CD14-positive monocyte (primary cell): ENCODE measurements at regions not wholly inside any gene's neighbourhood (a gene's known extent, or its start where the extent isn't known, plus 50 kb on each side); places are given as distances from the start of the nearest gene placed in this dataset.

Experiments used
- DNase-seq, 3 donors: peaks; one replicate each; pipeline ENCODE4 v3.0.0-alpha.2; 2011 to 2022
- H2AFZ ChIP-seq: 2 replicates; pipeline ENCODE4 v1.6.0; 2012; ENCODE audit warnings: mild to moderate bottlenecking, low read depth, low read length, inconsistent platforms; ENCODE audit not compliant: insufficient read depth, poor library complexity, severe bottlenecking
- H3K27ac ChIP-seq, 2 donors: 1 replicate in 1 of 2; 2 replicates in 1 of 2; pipeline ENCODE4 v1.5.1; 2012 to 2013; ENCODE audit warnings: low read length in 2 of 2, control low read depth in 1 of 2, inconsistent platforms in 1 of 2, low read depth in 1 of 2, mild to moderate bottlenecking in 1 of 2
- H3K27me3 ChIP-seq, 2 donors: one replicate each; pipeline versions ENCODE4 v1.6.0 to v1.6.1; 2011 to 2013; ENCODE audit warnings: low read length in 2 of 2; ENCODE audit not compliant: control insufficient read depth in 2 of 2, insufficient read depth in 2 of 2
- H3K36me3 ChIP-seq, 2 donors: replicated peaks in 1 of 2; 1 replicate in 1 of 2; 2 replicates in 1 of 2; pipeline versions ENCODE4 v1.5.1 to v1.6.1; 2012 to 2013; ENCODE audit warnings: low read length in 2 of 2, control low read depth in 1 of 2, inconsistent platforms in 1 of 2, mild to moderate bottlenecking in 1 of 2; ENCODE audit not compliant: insufficient read depth in 2 of 2, control insufficient read depth in 1 of 2
- H3K4me1 ChIP-seq, 2 donors: 1 replicate in 1 of 2; 2 replicates in 1 of 2; pipeline versions ENCODE4 v1.5.1 to v1.6.1; 2012 to 2013; ENCODE audit warnings: low read length in 2 of 2, control low read depth in 1 of 2, inconsistent platforms in 1 of 2, mild to moderate bottlenecking in 1 of 2, moderate library complexity in 1 of 2; ENCODE audit not compliant: insufficient read depth in 2 of 2, control insufficient read depth in 1 of 2
- H3K4me2 ChIP-seq: replicated peaks from 2 replicates; pipeline ENCODE3; 2012; ENCODE audit warnings: low read length, moderate library complexity, mild to moderate bottlenecking; ENCODE audit not compliant: poor library complexity, severe bottlenecking; ENCODE audit errors: extremely low read depth
- H3K4me3 ChIP-seq, 3 experiments: fragments of 200-600 bp in 1 of 3; sonication (generic) in 1 of 3; replicated peaks in 1 of 3; 1 replicate in 2 of 3; 2 replicates in 1 of 3; pipeline ENCODE4 v1.5.1; 2011 to 2013; ENCODE audit warnings: low read length in 3 of 3, mild to moderate bottlenecking in 3 of 3, control low read depth in 2 of 3, low read depth in 2 of 3, inconsistent platforms in 1 of 3, moderate library complexity in 1 of 3
- H3K79me2 ChIP-seq: 2 replicates; pipeline ENCODE4 v1.6.0; 2012; ENCODE audit warnings: mild to moderate bottlenecking, control low read depth, inconsistent platforms, low read length, moderate library complexity; ENCODE audit not compliant: insufficient read depth
- H3K9ac ChIP-seq: 2 replicates; pipeline ENCODE4 v1.6.0; 2017; ENCODE audit warnings: low read length, mild to moderate bottlenecking; ENCODE audit not compliant: insufficient read depth, poor library complexity, severe bottlenecking
- H3K9me3 ChIP-seq, 2 donors: replicated peaks in 1 of 2; 1 replicate in 1 of 2; 2 replicates in 1 of 2; pipeline versions ENCODE4 v1.5.1 to v1.6.1; 2012 to 2013; ENCODE audit warnings: low read length in 2 of 2, control low read depth in 1 of 2; ENCODE audit not compliant: control insufficient read depth in 1 of 2, insufficient read depth in 1 of 2
- H4K20me1 ChIP-seq: 2 replicates; pipeline ENCODE4 v1.6.0; 2012; ENCODE audit warnings: mild to moderate bottlenecking, low read length, control low read depth, moderate library complexity; ENCODE audit not compliant: insufficient read depth
- H3K27ac Mint-ChIP-seq, 7 donors: one replicate each; pipeline ENCODE4 v1.8.0; 2020; ENCODE audit warnings: mild to moderate bottlenecking in 7 of 7, mixed read lengths in 7 of 7, moderate library complexity in 6 of 7, inconsistent platforms in 2 of 7
- H3K27me3 Mint-ChIP-seq, 3 donors: one replicate each; pipeline ENCODE4 v1.8.0; 2021 to 2022; ENCODE audit warnings: low read depth in 3 of 3, mild to moderate bottlenecking in 3 of 3, mixed read lengths in 3 of 3, moderate library complexity in 3 of 3, inconsistent platforms in 1 of 3
- H3K36me3 Mint-ChIP-seq, 2 donors: one replicate each; pipeline ENCODE4 v1.8.0; 2020; ENCODE audit warnings: mixed read lengths in 2 of 2, inconsistent platforms in 1 of 2, mild to moderate bottlenecking in 1 of 2
- H3K4me1 Mint-ChIP-seq: one replicate; pipeline ENCODE4 v1.8.0; 2020; ENCODE audit warnings: mild to moderate bottlenecking, mixed read lengths
- H3K4me3 Mint-ChIP-seq, 2 donors: one replicate each; pipeline ENCODE4 v1.8.0; 2020; ENCODE audit warnings: mild to moderate bottlenecking in 2 of 2, mixed read lengths in 2 of 2, moderate library complexity in 1 of 2
- H3K9me3 Mint-ChIP-seq, 7 donors: one replicate each; pipeline ENCODE4 v1.8.0; 2020 to 2022; ENCODE audit warnings: mixed read lengths in 7 of 7, mild to moderate bottlenecking in 6 of 7, moderate library complexity in 6 of 7, inconsistent platforms in 2 of 7
- WGBS: methylation state at CpG from one replicate; pipeline ENCODE4 v1.1.5; 2013; ENCODE audit warnings: missing lambda C conversion rate; ENCODE audit not compliant: insufficient coverage; 5-methylcytosine and 5-hydroxymethylcytosine counted together
- intact Hi-C, 2 donors: fragments of 100-400 bp; cut with micrococcal nuclease; formaldehyde crosslinking; loops; one replicate each; pipeline versions ENCODE4 v1.15.0 to v1.15.1; 2023
- TF ChIP-seq, protein P1 (sequence below): fragments of 200-600 bp; IDR thresholded peaks from one replicate; pipeline ENCODE4 v1.8.0; 2022; ENCODE audit warnings: antibody characterized with exemption, mild to moderate bottlenecking

DNA sequence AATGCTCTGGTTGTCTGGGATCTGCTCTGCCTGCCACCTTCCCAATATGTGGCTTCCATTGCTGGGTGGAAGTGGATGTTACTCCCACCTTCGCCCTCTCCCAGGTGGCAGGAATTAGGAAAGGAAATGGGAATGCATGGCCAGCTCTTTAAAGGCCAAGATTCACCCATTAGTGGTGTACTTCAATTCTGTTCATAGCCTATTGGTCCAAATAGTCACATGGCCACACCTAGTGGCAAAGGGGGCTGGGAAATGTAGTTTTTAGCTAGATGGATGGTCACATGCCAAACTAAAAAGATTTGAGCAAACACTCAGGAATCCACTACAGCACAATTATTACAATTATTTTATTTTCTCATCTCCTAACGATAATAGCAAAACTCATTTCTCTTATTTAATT, 135.1 kb downstream of the NPY start:
- Mint-ChIP-seq H3K36me3 (no peaks in the 10 kb centered on the region), H3K27me3 (peaks cover 0 to 5% (median under 1%) of the 10 kb centered on the region in 3 donors), H3K4me1 (no peaks in the 10 kb centered on the region), H3K27ac (no peak overlapping the region), H3K9me3 (peaks cover 0 to 3% (median 0%) of the 10 kb centered on the region in 7 donors), H3K4me3 (no peak overlapping the region)
- H3K36me3 ChIP-seq = no peaks in the 10 kb centered on the region
- H3K79me2 ChIP-seq = no peaks in the 10 kb centered on the region
- H3K9me3 ChIP-seq = no peaks in the 10 kb centered on the region
- H3K27me3 ChIP-seq = no peaks in the 10 kb centered on the region
- no CpG with 5 or more reads among the region's 2 CpGs for WGBS
- H3K4me1 ChIP-seq = no peaks in the 10 kb centered on the region
- no peaks in the 10 kb centered on the region for H4K20me1 ChIP-seq
- H2AFZ ChIP-seq = no peak overlapping the region
- intact Hi-C loops = no loop called here
- H3K9ac ChIP-seq = no peak overlapping the region
- no peak for DNase-seq
- H3K27ac ChIP-seq = no peak overlapping the region
- TF ChIP-seq, protein P1, sequence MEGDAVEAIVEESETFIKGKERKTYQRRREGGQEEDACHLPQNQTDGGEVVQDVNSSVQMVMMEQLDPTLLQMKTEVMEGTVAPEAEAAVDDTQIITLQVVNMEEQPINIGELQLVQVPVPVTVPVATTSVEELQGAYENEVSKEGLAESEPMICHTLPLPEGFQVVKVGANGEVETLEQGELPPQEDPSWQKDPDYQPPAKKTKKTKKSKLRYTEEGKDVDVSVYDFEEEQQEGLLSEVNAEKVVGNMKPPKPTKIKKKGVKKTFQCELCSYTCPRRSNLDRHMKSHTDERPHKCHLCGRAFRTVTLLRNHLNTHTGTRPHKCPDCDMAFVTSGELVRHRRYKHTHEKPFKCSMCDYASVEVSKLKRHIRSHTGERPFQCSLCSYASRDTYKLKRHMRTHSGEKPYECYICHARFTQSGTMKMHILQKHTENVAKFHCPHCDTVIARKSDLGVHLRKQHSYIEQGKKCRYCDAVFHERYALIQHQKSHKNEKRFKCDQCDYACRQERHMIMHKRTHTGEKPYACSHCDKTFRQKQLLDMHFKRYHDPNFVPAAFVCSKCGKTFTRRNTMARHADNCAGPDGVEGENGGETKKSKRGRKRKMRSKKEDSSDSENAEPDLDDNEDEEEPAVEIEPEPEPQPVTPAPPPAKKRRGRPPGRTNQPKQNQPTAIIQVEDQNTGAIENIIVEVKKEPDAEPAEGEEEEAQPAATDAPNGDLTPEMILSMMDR = no peak
- no peak overlapping the region for H3K4me3 ChIP-seq
- no peak overlapping the region for H3K4me2 ChIP-seq

DNA sequence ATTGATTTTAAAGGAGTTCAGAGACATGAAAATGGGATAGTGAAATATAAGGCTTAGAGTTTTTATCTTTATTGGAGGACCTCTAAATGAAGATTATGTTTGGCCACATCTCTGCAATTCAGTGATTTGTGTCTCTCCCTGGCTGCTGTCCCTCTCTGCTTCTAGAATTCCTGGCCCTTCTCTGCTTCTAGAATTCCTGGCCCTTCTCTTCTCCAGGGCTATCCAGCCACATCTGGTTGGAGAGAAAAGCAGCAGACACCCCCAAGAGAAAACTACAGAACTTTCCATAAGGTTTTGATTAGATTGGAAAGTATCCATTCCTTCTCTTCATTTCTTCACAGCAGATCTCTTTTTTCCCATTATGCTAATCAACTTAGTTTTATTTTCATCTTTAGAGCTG, 135.5 kb downstream of the NPY start:
- intact Hi-C loops = no loop called here

More for the DNA sequence above, 135.5 kb downstream of the NPY start:
- Histone ChIP-seq H3K9ac (no peak overlapping the region), H3K27me3 (no peaks in the 10 kb centered on the region), H3K27ac (no peak overlapping the region), H3K4me2 (no peak overlapping the region), H3K36me3 (no peaks in the 10 kb centered on the region), H2AFZ (no peak overlapping the region), H4K20me1 (no peaks in the 10 kb centered on the region), H3K4me3 (no peak overlapping the region), H3K9me3 (peaks cover 0 to 3% of the 10 kb centered on the region in 2 donors), H3K79me2 (no peaks in the 10 kb centered on the region), H3K4me1 (no peaks in the 10 kb centered on the region)
- H3K9me3 Mint-ChIP-seq = peaks cover 0 to 3% (median 0%) of the 10 kb centered on the region in 7 donors
- H3K36me3 Mint-ChIP-seq = no peaks in the 10 kb centered on the region
- DNase-seq = no peak
- no peak overlapping the region for H3K27ac Mint-ChIP-seq
- TF ChIP-seq, protein P1 = no peak
- H3K4me1 Mint-ChIP-seq = no peaks in the 10 kb centered on the region
- no peak overlapping the region for H3K4me3 Mint-ChIP-seq
- peaks cover 0 to 5% (median 0%) of the 10 kb centered on the region in 3 donors for H3K27me3 Mint-ChIP-seq
